Naive thymus-derived CD4-positive, alpha-beta T cell (primary cell): ENCODE measurements at regions not wholly inside any gene's neighbourhood (a gene's known extent, or its start where the extent isn't known, plus 50 kb on each side); places are given as distances from the start of the nearest gene placed in this dataset.

Experiments
- ATAC-seq: fragments of 150-1000 bp; cut with Tn5 transposase; 2 replicates; pipeline ENCODE4 v1.10.0; 2021; ENCODE audit warnings: mild to moderate bottlenecking, moderate library complexity
- CTCF ChIA-PET: fragments of 350-600 bp; sonication (Branson Sonifier 250); formaldehyde crosslinking; loops from one replicate; lab custom pipeline; 2021; ENCODE audit warnings: antibody characterized with exemption; lab: Charles Lee
- POLR2A ChIA-PET: fragments of 350-600 bp; sonication (Branson Sonifier 250); formaldehyde crosslinking; loops from one replicate; lab custom pipeline; 2021; ENCODE audit warnings: antibody characterized with exemption, inconsistent platforms; lab: Charles Lee
- DNase-seq, 9 donors: peaks; one replicate each; pipeline versions ENCODE4 v3.0.0 to v3.0.0-alpha.2; 2020 to 2022; ENCODE audit warnings: mixed read lengths in 1 of 9
- H3K27ac ChIP-seq: one replicate; pipeline ENCODE4 v1.7.0; 2013; ENCODE audit warnings: mild to moderate bottlenecking, low read depth, low read length, moderate library complexity
- H3K27me3 ChIP-seq, 2 donors: one replicate each; pipeline ENCODE4 v1.7.0; 2013; ENCODE audit warnings: low read length in 2 of 2, mild to moderate bottlenecking in 2 of 2, moderate library complexity in 2 of 2; ENCODE audit not compliant: control insufficient read depth in 2 of 2, insufficient read depth in 2 of 2
- H3K36me3 ChIP-seq, 3 experiments: 1 replicate in 2 of 3; 2 replicates in 1 of 3; pipeline ENCODE4 v1.7.0; 2013; ENCODE audit warnings: low read length in 3 of 3, mild to moderate bottlenecking in 3 of 3, moderate library complexity in 1 of 3; ENCODE audit not compliant: insufficient read depth in 3 of 3, control insufficient read depth in 2 of 3
- H3K4me1 ChIP-seq, 2 donors: one replicate each; pipeline ENCODE4 v1.7.0; 2013; ENCODE audit warnings: low read length in 2 of 2, mild to moderate bottlenecking in 2 of 2, moderate library complexity in 1 of 2; ENCODE audit not compliant: control insufficient read depth in 2 of 2, insufficient read depth in 2 of 2
- H3K4me3 ChIP-seq: 2 replicates; pipeline ENCODE4 v1.7.0; 2013; ENCODE audit warnings: mild to moderate bottlenecking, low read length
- H3K9me3 ChIP-seq, 3 experiments: 1 replicate in 2 of 3; 2 replicates in 1 of 3; pipeline ENCODE4 v1.7.0; 2013; ENCODE audit warnings: low read length in 3 of 3; ENCODE audit not compliant: control insufficient read depth in 2 of 3
- H3K27ac Mint-ChIP-seq, 9 donors: one replicate each; pipeline ENCODE4 v1.8.0; 2020 to 2022; ENCODE audit warnings: mixed read lengths in 9 of 9, mild to moderate bottlenecking in 8 of 9, moderate library complexity in 5 of 9, inconsistent platforms in 2 of 9
- H3K27me3 Mint-ChIP-seq, 5 donors: one replicate each; pipeline ENCODE4 v1.8.0; 2021 to 2022; ENCODE audit warnings: mixed read lengths in 5 of 5, mild to moderate bottlenecking in 1 of 5
- H3K36me3 Mint-ChIP-seq, 5 donors: one replicate each; pipeline ENCODE4 v1.8.0; 2020 to 2022; ENCODE audit warnings: mixed read lengths in 5 of 5, mild to moderate bottlenecking in 3 of 5, inconsistent platforms in 1 of 5
- H3K4me1 Mint-ChIP-seq, 7 donors: one replicate each; pipeline ENCODE4 v1.8.0; 2020 to 2022; ENCODE audit warnings: mixed read lengths in 7 of 7, mild to moderate bottlenecking in 3 of 7, inconsistent platforms in 1 of 7
- H3K4me3 Mint-ChIP-seq, 10 donors: one replicate each; pipeline ENCODE4 v1.8.0; 2020 to 2022; ENCODE audit warnings: mild to moderate bottlenecking in 10 of 10, mixed read lengths in 10 of 10, moderate library complexity in 6 of 10, inconsistent platforms in 2 of 10
- H3K9me3 Mint-ChIP-seq, 11 donors: one replicate each; pipeline ENCODE4 v1.8.0; 2020 to 2022; ENCODE audit warnings: mixed read lengths in 11 of 11, mild to moderate bottlenecking in 4 of 11, inconsistent platforms in 1 of 11, moderate library complexity in 1 of 11
- intact Hi-C, 2 donors: fragments of 100-400 bp; cut with micrococcal nuclease; formaldehyde crosslinking; loops; one replicate each; pipeline ENCODE4 v1.15.1; 2023

DNA sequence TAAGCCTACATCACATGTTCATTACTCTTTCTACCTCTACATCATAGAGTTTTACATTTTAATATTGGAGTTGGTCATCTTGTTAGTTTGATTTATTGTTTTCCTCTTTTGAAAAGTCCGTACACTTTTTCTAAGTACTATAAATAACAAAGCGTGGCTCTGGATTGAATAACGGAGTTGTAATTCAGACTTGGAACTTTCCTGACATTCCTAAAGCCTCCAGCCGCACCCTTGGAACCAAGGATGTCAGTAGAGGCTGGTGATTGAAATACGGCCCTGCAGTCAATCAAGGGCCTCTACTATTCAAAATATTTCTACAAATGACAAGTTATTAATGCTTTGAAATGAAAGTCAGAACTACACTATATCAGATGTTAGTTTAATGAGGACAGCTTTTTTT is 301.9 kb upstream of the TBX18 start:
- H3K9me3 Mint-ChIP-seq: peaks cover 0 to 8% (median 3%) of the 10 kb centered on the region in 11 donors
- Histone ChIP-seq H3K4me3 (no peak overlapping the region), H3K27ac (no peak overlapping the region), H3K36me3 (no peaks in the 10 kb centered on the region), H3K9me3 (no peaks in the 10 kb centered on the region), H3K4me1 (no peaks in the 10 kb centered on the region), H3K27me3 (no peaks in the 10 kb centered on the region)
- H3K27me3 Mint-ChIP-seq: peaks cover 0 to 7% (median 0%) of the 10 kb centered on the region in 5 donors
- H3K36me3 Mint-ChIP-seq: no peaks in the 10 kb centered on the region
- no peak overlapping the region for H3K27ac Mint-ChIP-seq
- H3K4me3 Mint-ChIP-seq: no peak overlapping the region
- no peak for ATAC-seq
- DNase-seq: no peak
- intact Hi-C loops: no loop called here
- ChIA-PET POLR2A (no interaction called here), CTCF (no interaction called here)
- peaks cover 0 to 2% (median 0%) of the 10 kb centered on the region in 7 donors for H3K4me1 Mint-ChIP-seq

- intact Hi-C loops: no loop called here
These were observed 301.4 kb upstream of the TBX18 start for GRCh38 chr6:85065831-85066230.

DNA sequence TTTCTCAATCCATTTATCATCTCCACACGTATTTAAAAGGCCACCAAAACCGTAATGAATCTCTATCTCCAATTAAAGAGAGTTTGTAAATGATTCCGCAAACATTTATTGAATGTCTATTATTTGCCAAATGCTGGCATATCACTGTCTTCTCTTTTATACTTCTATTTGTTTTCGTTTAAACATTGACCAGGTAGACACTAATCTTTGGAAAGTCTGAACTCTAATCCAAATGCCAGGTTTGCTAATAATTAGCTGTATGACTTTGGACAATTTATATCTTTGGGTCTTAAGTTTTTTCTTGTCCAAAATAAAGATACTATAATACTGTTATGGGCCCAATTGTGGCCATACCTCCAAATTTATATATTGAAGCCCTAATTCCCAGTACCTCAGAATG is 299.2 kb upstream of the TBX18 start:
- Mint-ChIP-seq H3K4me3 (no peak overlapping the region), H3K9me3 (peaks cover 0 to 6% (median 0%) of the 10 kb centered on the region in 11 donors), H3K4me1 (peaks cover 0 to 2% (median 0%) of the 10 kb centered on the region in 7 donors), H3K27me3 (peaks cover 0 to 7% (median 3%) of the 10 kb centered on the region in 5 donors), H3K36me3 (no peaks in the 10 kb centered on the region), H3K27ac (no peak overlapping the region)
- H3K4me3 ChIP-seq: no peak overlapping the region
- H3K36me3 ChIP-seq: no peaks in the 10 kb centered on the region
- no peaks in the 10 kb centered on the region for H3K27me3 ChIP-seq
- H3K27ac ChIP-seq: no peak overlapping the region
- DNase-seq: no peak
- H3K4me1 ChIP-seq: no peaks in the 10 kb centered on the region
- intact Hi-C loops: no loop called here
- POLR2A ChIA-PET: no interaction called here
- CTCF ChIA-PET: no interaction called here
- no peak for ATAC-seq
- H3K9me3 ChIP-seq: no peaks in the 10 kb centered on the region

More at GRCh38 chr6:85065831-85066230, 301.4 kb upstream of the TBX18 start:
- Histone ChIP-seq H3K9me3 (no peaks in the 10 kb centered on the region), H3K27ac (no peak overlapping the region), H3K36me3 (no peaks in the 10 kb centered on the region), H3K4me1 (no peaks in the 10 kb centered on the region), H3K4me3 (no peak overlapping the region), H3K27me3 (no peaks in the 10 kb centered on the region)
- POLR2A ChIA-PET: no interaction called here
- Mint-ChIP-seq H3K4me3 (no peak overlapping the region), H3K36me3 (no peaks in the 10 kb centered on the region), H3K4me1 (peaks cover 0 to 2% (median 0%) of the 10 kb centered on the region in 7 donors), H3K9me3 (peaks cover 0 to 8% (median 3%) of the 10 kb centered on the region in 11 donors), H3K27me3 (peaks cover 0 to 7% (median 3%) of the 10 kb centered on the region in 5 donors), H3K27ac (no peak overlapping the region)
- no peak for DNase-seq
- ATAC-seq: no peak
- CTCF ChIA-PET: no interaction called here

DNA sequence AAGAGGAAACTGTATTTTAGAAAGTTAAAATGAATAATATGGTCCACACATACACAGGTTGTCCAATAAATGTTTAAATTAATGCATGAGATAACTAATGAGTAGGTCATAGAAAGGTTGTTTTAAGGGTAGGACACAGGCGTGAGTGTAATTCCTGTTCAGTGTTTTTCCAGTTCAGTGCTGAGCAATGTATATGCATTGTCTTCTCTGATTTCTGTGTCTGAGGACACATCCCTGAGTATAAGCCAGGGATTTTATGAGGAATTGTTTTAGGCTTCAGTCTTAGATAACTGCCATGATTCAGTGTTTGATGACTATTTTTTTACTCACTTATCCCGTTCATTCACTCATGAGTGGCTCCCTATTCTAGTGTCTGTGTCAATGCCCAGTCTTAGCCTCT is 298.5 kb upstream of the TBX18 start:
- peaks cover 0 to 4% (median 0%) of the 10 kb centered on the region in 11 donors for H3K9me3 Mint-ChIP-seq
- peaks cover 0 to 2% (median 0%) of the 10 kb centered on the region in 7 donors for H3K4me1 Mint-ChIP-seq
- Histone ChIP-seq H3K4me1 (no peaks in the 10 kb centered on the region), H3K36me3 (no peaks in the 10 kb centered on the region), H3K27me3 (no peaks in the 10 kb centered on the region), H3K27ac (no peak overlapping the region), H3K4me3 (no peak overlapping the region), H3K9me3 (no peaks in the 10 kb centered on the region)
- no peak for ATAC-seq
- H3K27ac Mint-ChIP-seq: no peak overlapping the region
- H3K36me3 Mint-ChIP-seq: no peaks in the 10 kb centered on the region
- H3K27me3 Mint-ChIP-seq: peaks cover 0 to 7% (median 3%) of the 10 kb centered on the region in 5 donors
- no peak for DNase-seq
- CTCF ChIA-PET: no interaction called here
- no peak overlapping the region for H3K4me3 Mint-ChIP-seq
- intact Hi-C loops: no loop called here
- POLR2A ChIA-PET: no interaction called here

- Mint-ChIP-seq H3K27ac (no peak overlapping the region), H3K27me3 (peaks cover 0 to 7% (median 5%) of the 10 kb centered on the region in 5 donors), H3K4me1 (no peaks in the 10 kb centered on the region), H3K36me3 (no peaks in the 10 kb centered on the region), H3K4me3 (no peak overlapping the region), H3K9me3 (peaks cover 0 to 7% (median 0%) of the 10 kb centered on the region in 11 donors)
- Histone ChIP-seq H3K9me3 (no peaks in the 10 kb centered on the region), H3K4me3 (no peak overlapping the region), H3K27ac (no peak overlapping the region), H3K36me3 (no peaks in the 10 kb centered on the region), H3K4me1 (no peaks in the 10 kb centered on the region), H3K27me3 (no peaks in the 10 kb centered on the region)
- ChIA-PET POLR2A (no interaction called here), CTCF (no interaction called here)
- intact Hi-C loops: no loop called here
- DNase-seq: no peak
- no peak for ATAC-seq
These were observed 294.4 kb upstream of the TBX18 start for GRCh38 chr6:85058806-85059205.

- no peaks in the 10 kb centered on the region for H3K27me3 ChIP-seq
- Mint-ChIP-seq H3K4me1 (no peaks in the 10 kb centered on the region), H3K27ac (no peak overlapping the region), H3K9me3 (peaks cover 0 to 11% (median 2%) of the 10 kb centered on the region in 11 donors), H3K4me3 (no peak overlapping the region), H3K27me3 (peaks cover 0 to 6% (median 0%) of the 10 kb centered on the region in 5 donors), H3K36me3 (no peaks in the 10 kb centered on the region)
- H3K4me3 ChIP-seq: no peak overlapping the region
- H3K27ac ChIP-seq: no peak overlapping the region
- intact Hi-C loops: no loop called here
- no peaks in the 10 kb centered on the region for H3K9me3 ChIP-seq
- ATAC-seq: no peak
- H3K4me1 ChIP-seq: no peaks in the 10 kb centered on the region
- no peak for DNase-seq
- H3K36me3 ChIP-seq: no peaks in the 10 kb centered on the region
- CTCF ChIA-PET: no interaction called here
- POLR2A ChIA-PET: no interaction called here
These were observed 285.8 kb upstream of the TBX18 start for GRCh38 chr6:85050149-85050548.

DNA sequence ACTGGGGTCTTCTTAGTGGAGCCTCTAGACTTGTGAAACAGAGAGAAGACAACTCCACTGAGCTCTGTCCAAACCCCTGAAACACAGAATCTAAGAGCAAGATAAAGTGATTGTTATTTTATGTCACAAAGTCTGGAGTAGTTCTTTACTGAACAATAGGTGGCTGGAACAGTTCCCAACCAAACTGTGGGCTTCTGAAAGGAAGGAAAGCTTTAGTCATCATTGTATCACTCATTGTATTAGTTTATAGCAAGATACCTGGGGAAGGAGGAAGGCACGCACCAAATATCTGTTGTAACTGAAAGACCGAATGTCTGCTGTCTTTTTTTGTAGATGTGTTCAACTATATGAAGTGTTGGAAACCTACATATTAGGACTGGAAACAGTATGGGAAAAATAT is 284.9 kb upstream of the TBX18 start:
- H3K36me3 ChIP-seq: no peaks in the 10 kb centered on the region
- ChIA-PET POLR2A (no interaction called here), CTCF (no interaction called here)
- no peak overlapping the region for H3K27ac Mint-ChIP-seq
- H3K27ac ChIP-seq: no peak overlapping the region
- no peak overlapping the region for H3K4me3 ChIP-seq
- intact Hi-C loops: no loop called here
- H3K36me3 Mint-ChIP-seq: no peaks in the 10 kb centered on the region
- no peak overlapping the region for H3K4me3 Mint-ChIP-seq
- peaks cover 0 to 2% (median 0%) of the 10 kb centered on the region in 5 donors for H3K27me3 Mint-ChIP-seq
- H3K9me3 Mint-ChIP-seq: peaks cover 0 to 11% (median 1%) of the 10 kb centered on the region in 11 donors
- DNase-seq: no peak
- no peak for ATAC-seq
- H3K4me1 ChIP-seq: no peaks in the 10 kb centered on the region
- H3K4me1 Mint-ChIP-seq: no peaks in the 10 kb centered on the region
- no peaks in the 10 kb centered on the region for H3K27me3 ChIP-seq
- no peaks in the 10 kb centered on the region for H3K9me3 ChIP-seq
